HG02623 (cell line): ENCODE measurements at regions not wholly inside any gene's neighbourhood (a gene's known extent, or its start where the extent isn't known, plus 50 kb on each side); places are given as distances from the start of the nearest gene placed in this dataset.
"Not testable (repeated sequence)": the region's sequence is repeated elsewhere in the genome, so short reads cannot be mapped to it uniquely, and the experiment has no call there.

Experiments used
- ATAC-seq: cut with Tn5 transposase; IDR thresholded peaks from one replicate; pipeline ENCODE4 v1.9.1; 2021; ENCODE audit warnings: moderate library complexity; ENCODE audit not compliant: unreplicated experiment

DNA sequence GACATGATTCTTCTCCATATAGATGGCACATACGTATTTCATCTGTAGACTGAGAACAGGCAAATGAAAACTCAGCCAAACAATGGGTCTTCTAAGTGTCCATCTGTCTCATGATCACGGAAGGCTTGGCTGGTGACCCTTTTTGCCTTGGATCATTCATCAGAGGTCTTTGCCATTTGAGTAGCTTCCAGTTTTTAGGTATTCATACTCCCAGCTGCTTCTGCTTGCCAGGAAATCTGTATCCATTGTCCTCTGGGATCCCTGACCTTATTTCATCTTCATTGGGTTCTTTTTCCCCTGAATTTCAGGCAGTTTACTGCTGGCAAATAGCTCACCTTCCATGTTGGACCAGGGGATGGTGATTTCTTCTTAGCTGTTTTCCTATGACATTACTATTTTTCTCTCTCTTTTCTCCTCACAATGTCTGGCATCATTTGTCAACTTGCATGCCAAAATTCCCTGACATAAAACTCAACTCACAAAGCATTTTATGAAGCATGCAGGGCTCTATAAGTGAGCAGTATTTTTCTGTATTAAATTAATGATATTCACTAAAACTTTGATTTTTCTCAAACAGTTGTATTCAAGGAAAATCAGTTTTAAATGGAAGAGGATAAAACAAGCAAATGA lies 241.2 kb downstream of the DNAJB9 start:
- ATAC-seq = no peak

DNA sequence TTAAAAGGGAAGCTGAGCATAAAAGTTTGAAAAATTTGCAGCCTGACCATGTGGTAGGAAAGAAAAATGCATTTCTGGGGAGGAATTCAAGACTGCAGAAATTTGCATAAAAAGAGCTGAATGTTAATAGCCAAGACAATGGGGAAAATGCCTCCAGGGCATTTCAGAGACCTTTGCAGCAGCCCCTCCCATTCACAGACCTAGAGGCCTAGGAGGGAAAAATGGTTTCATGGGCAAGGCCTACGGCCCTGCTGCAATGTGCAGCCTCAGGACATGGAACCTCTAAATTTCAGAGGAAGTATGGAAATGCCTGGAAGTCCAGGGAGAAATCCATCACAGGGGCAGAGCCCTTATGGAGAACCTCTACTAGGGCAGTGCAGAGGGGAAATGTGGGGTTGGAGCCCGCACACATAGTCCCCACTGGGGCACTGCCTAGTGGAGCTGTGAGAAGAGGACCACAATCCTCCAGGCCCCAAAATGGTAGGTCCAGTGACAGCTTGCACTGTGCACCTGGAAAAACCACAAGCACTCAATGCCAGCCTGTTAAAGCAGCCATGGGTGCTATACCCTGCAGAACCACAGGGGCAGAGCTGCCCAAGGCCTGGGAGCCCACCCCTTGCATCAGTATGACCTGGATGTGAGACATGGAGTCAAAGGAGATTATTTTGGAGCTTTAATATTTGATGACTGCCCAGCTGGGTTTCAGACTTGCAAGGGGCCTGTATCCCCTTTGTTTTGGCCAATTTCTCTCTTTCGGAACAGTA lies 243.8 kb downstream of the DNAJB9 start:
- no peak for ATAC-seq

DNA sequence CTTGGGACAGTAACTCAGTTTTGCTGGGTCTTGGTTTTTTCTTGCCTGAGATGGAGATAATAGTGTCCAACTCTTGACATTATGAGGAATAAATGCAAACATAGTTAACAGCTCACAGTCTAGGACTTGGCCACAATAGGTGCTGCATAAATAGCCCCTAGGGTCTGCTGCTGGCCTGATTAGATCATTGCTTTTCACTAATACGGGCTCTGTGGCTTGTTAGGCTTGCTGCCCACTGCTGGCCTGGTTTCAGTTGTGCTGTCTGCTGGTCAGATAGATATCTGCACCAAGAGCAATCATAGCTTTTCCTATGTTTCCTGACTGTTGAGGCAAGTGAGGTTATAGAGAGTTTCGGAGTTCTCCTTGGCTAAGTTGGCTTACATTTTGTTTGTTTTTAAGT lies 246.1 kb downstream of the DNAJB9 start:
- ATAC-seq = no peak

DNA sequence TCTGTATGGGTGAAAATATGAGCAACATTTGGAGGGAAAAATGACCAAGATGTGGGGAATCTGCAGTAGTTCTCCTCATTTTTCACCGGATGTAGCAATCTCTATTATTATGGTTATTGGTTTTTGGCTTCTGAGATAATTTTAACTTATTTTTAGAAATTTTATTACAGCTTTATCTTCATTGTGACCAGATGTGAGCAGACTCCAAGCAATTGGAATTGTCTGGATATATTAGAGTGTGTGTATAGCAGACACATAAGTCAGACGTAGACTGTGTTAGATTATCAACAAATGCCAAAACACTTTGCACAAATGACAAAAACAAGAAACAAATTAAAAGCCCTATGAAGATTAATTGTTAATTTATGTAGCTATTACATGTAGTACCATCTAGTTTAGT lies 249.1 kb downstream of the DNAJB9 start:
- ATAC-seq = no peak

DNA sequence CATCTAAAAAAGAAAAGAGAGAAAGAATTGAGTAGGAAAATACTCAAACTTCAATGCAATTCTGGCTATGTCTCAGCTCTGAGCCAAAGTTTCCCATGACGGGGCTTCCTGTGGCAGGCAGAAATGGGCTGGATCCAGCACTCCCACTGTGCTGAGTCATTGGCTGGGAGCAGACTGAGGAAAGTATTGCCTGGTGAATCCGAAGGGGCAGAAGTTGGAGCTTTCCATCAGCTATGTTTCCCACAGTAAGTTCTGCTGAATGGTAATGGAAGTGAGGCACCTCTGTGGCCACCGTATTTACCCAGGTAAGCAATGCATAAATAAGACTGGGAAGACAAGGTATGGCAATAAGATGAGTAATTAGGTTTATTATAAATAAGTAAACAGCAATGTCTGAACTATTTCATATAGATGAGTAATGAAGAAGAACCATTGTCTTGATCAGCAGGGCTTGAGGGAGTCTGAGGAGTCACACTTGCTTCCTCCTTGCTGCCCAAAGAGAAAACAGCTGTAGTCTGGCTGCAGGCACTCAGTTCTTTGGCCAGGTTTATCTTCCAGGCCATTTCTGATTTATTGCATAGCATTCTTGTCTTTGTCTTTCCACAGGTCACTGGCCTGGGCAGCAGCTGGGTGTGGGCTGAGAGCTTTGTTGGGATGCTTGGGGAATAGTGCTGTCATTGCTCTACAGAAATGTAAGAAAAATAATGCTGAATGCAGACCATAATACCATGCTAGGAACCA lies 255.3 kb downstream of the DNAJB9 start:
- no peak for ATAC-seq

DNA sequence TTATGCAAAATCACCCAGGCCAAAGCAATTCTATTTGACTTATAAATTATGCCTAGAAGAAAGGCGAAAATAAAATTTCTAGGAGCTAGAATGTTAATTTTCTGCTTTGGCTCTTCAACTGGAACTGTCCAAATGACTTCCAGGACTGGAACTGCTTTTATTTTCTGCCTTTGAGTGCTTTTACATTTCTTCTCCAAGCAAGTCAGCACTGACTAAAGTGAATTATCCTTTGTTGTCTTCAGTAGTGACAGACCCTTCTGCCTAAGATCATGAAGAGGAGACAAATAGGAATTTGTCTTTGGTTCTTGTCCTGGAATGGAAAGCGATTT lies 255.9 kb downstream of the DNAJB9 start:
- no peak for ATAC-seq

GRCh38 chr7:108836256-108836655 lies 266.6 kb downstream of the DNAJB9 start:
- ATAC-seq = no peak

- no peak for ATAC-seq
Measured at GRCh38 chr7:108838198-108838597, 268.5 kb downstream of the DNAJB9 start.

- ATAC-seq = no peak
Measured at GRCh38 chr7:108839076-108839475, 269.4 kb downstream of the DNAJB9 start.

DNA sequence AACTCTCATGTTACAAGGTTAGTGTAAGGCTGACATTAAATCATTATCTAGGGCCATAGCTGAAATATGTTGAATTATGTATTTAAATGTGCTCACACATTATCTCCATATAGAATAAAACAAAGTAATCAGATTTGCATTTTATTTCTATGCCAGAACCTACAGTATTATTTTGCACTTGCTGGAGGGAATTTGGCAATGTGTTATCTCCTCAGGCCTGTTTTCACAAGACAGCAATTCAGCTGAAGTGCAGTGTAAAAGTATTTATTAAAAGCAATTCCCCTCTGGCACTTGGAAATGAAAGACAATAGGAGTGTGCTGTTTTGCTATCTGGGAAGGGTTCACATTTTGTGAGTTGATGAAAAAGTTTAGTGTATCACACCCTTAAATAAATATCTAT lies 276.3 kb downstream of the DNAJB9 start:
- ATAC-seq = no peak

DNA sequence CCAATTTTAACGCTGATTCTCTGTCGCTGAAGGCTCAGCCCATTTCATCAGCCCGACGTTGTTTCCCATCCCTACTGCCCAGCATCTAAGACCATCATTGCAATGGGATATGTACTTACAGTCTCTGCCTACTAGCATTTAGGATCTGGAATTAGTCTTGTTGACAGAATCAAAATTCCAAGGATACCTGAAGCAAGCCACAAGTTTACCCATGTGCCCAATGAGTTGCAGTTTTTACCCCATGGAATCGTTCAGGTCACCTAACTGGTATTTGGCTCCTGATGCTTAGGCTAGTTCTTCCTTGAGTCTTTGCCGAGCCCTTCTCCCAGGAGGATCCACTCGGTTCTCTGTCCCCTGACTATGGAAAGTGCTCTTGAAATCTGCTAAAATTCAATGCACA lies 276.8 kb downstream of the DNAJB9 start:
- no peak for ATAC-seq

DNA sequence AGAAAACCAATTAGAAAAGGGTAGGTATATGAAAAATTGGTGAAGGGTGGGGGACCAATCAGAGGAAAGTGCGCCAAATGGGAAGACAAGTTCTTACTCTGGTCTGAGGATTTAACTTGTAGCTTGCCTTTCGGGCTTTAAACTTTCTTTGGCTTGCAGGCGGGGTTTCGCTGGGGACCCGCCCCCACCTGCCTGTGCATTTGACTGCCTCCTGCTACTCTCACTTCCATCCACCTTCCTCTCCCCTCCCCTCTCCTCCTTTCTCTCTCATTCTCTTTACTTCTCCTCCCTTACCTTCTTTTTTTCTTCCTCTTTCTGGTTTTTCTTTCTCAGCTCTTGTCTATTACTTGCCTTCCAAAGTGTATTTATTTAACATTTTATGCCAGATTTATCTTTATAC lies 278.8 kb downstream of the DNAJB9 start:
- no peak for ATAC-seq

DNA sequence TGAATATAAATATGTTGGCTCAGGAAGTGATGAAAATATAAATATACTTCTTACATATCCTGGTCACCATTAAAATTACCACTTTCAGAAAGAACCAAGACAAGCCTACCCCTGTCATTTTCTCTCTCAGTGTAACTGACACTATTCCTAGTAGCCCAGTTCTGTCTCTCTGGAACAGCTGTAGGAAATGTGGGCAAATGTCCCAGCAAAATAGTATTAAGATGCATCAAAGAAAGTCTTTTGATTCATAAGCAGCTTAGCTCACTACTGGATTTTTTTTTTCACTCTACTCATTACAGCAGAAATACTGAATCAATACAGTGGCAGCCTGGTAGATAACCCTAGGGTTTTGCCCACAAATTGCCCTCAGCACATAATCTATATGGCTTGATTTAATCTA lies 290.9 kb downstream of the DNAJB9 start:
- ATAC-seq = no peak

- no peak for ATAC-seq
Measured at GRCh38 chr7:108861071-108861470, 291.4 kb downstream of the DNAJB9 start.

GRCh38 chr7:108863227-108863848 lies 293.7 kb downstream of the DNAJB9 start:
- ATAC-seq = no peak

DNA sequence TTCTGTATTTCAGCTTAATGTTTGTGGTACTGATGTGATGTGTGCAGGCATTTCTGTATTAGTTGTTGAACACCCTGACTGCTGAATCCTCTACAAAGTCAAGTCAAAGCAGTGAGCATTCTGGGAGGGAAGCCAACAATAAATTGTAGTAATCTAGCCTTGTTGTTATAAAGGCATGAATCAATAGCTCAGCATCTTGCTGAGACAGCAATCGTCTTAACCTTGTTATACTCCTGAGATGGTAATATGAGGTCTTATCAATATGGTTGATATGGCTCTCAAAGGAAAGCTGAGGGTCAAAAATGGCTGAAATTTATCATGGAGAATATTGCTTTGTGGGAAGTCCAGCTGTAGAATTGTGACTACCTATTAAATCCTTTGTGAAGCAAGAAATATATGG lies 299.4 kb downstream of the DNAJB9 start:
- no peak for ATAC-seq

GRCh38 chr7:108875139-108875538 lies 305.5 kb downstream of the DNAJB9 start:
- no peak for ATAC-seq

DNA sequence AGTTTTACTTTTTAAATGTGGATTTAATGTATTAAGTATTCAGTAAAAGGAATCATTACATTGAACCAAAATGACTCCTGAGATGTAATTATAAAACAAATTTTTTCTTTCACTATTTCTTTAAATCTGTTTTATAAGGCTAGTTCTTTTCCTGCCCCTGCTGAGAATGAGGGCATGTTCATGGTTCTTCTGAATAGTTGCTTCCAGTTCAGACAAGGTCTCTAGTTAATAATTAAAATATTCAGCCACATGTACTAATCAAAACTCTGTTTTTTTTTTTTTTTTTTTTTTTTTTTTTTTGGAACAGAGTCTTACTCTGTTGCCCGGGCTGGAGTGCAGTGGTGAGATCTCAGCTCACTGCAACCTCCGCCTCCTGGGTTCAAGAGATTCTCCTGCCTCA lies 321.2 kb downstream of the DNAJB9 start:
- ATAC-seq = no peak

DNA sequence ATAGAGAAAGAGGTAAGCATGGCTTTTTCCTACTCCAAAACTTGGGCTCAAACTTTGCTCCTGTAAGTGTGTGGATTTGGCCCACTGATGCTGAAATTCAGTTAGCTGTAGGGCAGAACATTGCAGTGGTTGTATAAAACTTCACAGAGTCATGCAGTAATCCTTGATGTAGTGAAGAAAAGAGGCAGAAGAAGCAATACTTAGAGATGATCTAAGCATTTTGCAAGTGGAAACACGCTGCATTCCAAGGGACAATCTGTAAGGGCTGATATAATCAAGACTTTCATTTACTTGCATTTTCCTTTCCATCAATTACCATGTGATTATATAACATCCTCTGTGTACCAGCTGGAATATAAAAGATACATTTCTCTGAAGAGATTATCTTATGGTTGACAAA lies 338.8 kb downstream of the DNAJB9 start:
- no peak for ATAC-seq

GRCh38 chr7:108911016-108911415 lies 341.3 kb downstream of the DNAJB9 start:
- no peak for ATAC-seq

DNA sequence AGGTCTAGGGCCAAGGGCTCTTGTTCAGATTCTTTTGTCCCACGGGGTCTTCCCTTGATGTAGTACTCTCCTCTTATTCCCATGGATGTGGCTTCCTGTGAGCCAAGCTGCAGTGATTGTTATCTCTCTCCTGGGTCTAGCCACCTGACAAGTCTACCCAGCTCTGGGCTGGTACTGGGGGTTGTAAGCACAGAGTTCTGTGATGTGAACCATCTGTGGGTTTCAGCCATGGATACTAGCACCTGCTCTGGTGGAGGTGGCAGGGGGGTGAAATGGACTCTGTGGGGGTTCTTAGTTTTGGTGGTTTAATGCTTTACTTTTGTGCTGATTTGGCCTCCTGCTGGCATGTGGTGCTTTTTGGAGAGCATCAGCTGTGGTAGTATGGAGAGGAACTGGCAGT lies 350.8 kb downstream of the DNAJB9 start:
- ATAC-seq = no peak

DNA sequence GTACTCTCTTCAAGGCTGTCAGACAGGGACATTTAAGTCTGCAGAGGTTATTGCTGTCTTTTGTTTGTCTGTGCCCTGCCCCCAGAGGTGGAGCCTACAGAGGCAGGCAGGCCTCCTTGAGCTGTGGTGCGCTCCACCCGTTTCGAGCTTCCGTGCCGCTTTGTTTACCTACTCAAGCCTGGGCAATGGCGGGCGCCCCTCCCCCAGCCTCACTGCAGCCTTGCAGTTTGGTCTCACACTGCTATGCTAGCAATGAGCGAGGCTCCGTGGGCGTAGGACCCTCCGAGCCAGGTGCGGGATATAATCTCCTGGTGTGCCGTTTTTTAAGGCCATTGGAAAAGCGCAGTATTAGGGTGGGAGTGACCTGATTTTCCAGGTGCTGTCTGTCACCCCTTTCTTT lies 373.4 kb downstream of the DNAJB9 start:
- not testable (repeated sequence) for ATAC-seq
